ENCODE measurements at regions not wholly inside any gene's neighbourhood (a gene's known extent, or its start where the extent isn't known, plus 50 kb on each side); places are given as distances from the start of the nearest gene placed in this dataset.
A peak's percentile ranks its signal among the peaks of the same experiment; 100 is the strongest.

DNA sequence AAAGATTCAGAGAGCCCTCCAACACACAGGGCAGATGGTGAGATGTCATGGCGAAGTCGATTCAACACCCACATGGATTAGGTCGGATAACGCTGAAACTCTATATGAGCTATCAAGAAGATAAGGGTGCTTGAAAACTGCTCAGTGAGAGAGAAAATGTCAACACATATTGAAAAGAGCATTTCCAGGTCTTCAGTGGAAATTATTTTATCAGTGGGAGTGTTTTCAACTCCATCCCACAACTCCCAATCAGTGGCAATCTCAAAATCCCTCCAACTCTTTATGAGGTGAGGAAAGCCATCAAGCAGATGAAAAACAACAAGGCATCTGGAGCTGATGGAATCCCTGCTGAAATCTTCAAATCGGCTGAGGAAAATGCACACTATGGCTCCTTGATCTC is 104.5 kb upstream of the KLHL14 start:
- Histone ChIP-seq H3K9me3 (replicated peaks in 1 of 2; ENCODE audit: control insufficient read depth in 2 of 2, insufficient read depth in 1 of 2, low read depth in 1 of 2, low read length in 2 of 2) (peaks cover 0 to 4% of the 10 kb centered on the region in 2 donors), H3K4me2 (ENCODE audit: insufficient read depth, low read length, poor library complexity, severe bottlenecking) (no peak overlapping the region), H3K23ac (ENCODE audit: low read depth, low read length, poor library complexity) (no peak overlapping the region), H2AK5ac (ENCODE audit: low read depth, low read length) (no peak overlapping the region), H3K18ac (ENCODE audit: low read length) (no peak overlapping the region), H3K79me1 (ENCODE audit: low read depth, low read length) (no peaks in the 10 kb centered on the region), H4K8ac (ENCODE audit: low read depth, low read length) (no peak overlapping the region), H2BK120ac (ENCODE audit: low read depth, low read length) (no peak overlapping the region), H3K4me3 (ENCODE audit: low read length in 2 of 2) (no peak overlapping the region), H2BK12ac (ENCODE audit: low read length) (no peak overlapping the region), H2BK15ac (ENCODE audit: low read length) (no peak overlapping the region), H2BK5ac (ENCODE audit: low read length) (no peak overlapping the region), H3K27ac (replicated peaks; ENCODE audit: low read length) (no peak overlapping the region), H3K36me3 (replicated peaks in 1 of 2; ENCODE audit: control insufficient read depth in 2 of 2, insufficient read depth in 2 of 2, low read length in 2 of 2) (no peaks in the 10 kb centered on the region), H3K4me1 (ENCODE audit: control insufficient read depth in 2 of 2, insufficient read depth in 1 of 2, low read depth in 1 of 2, low read length in 2 of 2) (peaks cover 14 to 22% of the 10 kb centered on the region in 2 donors), H4K91ac (ENCODE audit: low read depth, low read length, poor library complexity) (no peak overlapping the region), H3K27me3 (ENCODE audit: control insufficient read depth in 3 of 3, insufficient read depth in 3 of 3, low read depth in 1 of 3, low read length in 3 of 3) (no peaks in the 10 kb centered on the region), H3K14ac (ENCODE audit: low read length) (no peak overlapping the region), H2AFZ (ENCODE audit: low read length) (no peak overlapping the region), H3K9ac (ENCODE audit: low read depth, low read length, poor library complexity) (no peak overlapping the region), H3K4ac (ENCODE audit: low read length) (no peak overlapping the region)
- WGBS, 2 donors (ENCODE audit: extremely low coverage in 2 of 2, insufficient read length in 2 of 2, insufficient replicate concordance in 1 of 2), result no CpG with 5 or more reads among the region's 5 CpGs
- no peak for DNase-seq (ENCODE audit: low spot score)

DNA sequence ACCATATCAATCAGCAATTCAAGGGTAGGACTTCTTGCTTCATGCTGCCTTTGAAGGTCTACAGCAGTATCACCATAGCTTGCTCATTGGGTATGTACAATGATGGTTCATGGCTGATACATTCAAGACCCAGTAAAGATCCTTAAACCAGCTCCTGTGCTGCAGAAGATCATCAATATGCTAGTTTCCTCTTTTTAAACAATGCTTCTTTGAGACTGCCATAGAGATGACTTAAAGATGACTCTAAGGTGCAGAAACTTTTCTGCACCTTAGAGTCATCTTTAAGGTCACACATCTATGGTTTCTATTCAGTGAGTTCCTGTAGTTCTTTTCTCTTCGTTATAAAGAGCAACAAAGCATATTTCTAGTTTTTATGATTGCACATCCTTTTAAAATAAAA is 102.8 kb upstream of the KLHL14 start:
- Histone ChIP-seq H2AK5ac (ENCODE audit: low read depth, low read length) (no peak overlapping the region), H3K18ac (ENCODE audit: low read length) (no peak overlapping the region), H3K9ac (ENCODE audit: low read depth, low read length, poor library complexity) (no peak overlapping the region), H3K4me2 (ENCODE audit: insufficient read depth, low read length, poor library complexity, severe bottlenecking) (no peak overlapping the region), H3K27ac (replicated peaks; ENCODE audit: low read length) (no peak overlapping the region), H3K27me3 (ENCODE audit: control insufficient read depth in 3 of 3, insufficient read depth in 3 of 3, low read depth in 1 of 3, low read length in 3 of 3) (no peaks in the 10 kb centered on the region), H3K9me3 (replicated peaks in 1 of 2; ENCODE audit: control insufficient read depth in 2 of 2, insufficient read depth in 1 of 2, low read depth in 1 of 2, low read length in 2 of 2) (peaks cover 0 to 4% of the 10 kb centered on the region in 2 donors), H3K4me1 (ENCODE audit: control insufficient read depth in 2 of 2, insufficient read depth in 1 of 2, low read depth in 1 of 2, low read length in 2 of 2) (peaks cover 11 to 20% of the 10 kb centered on the region in 2 donors), H2BK5ac (ENCODE audit: low read length) (no peak overlapping the region), H2BK12ac (ENCODE audit: low read length) (no peak overlapping the region), H4K8ac (ENCODE audit: low read depth, low read length) (no peak overlapping the region), H3K14ac (ENCODE audit: low read length) (no peak overlapping the region), H2AFZ (ENCODE audit: low read length) (no peak overlapping the region), H2BK120ac (ENCODE audit: low read depth, low read length) (no peak overlapping the region), H4K91ac (ENCODE audit: low read depth, low read length, poor library complexity) (no peak overlapping the region), H2BK15ac (ENCODE audit: low read length) (no peak overlapping the region), H3K23ac (ENCODE audit: low read depth, low read length, poor library complexity) (no peak overlapping the region), H3K36me3 (replicated peaks in 1 of 2; ENCODE audit: control insufficient read depth in 2 of 2, insufficient read depth in 2 of 2, low read length in 2 of 2) (no peaks in the 10 kb centered on the region), H3K4ac (ENCODE audit: low read length) (no peak overlapping the region), H3K4me3 (ENCODE audit: low read length in 2 of 2) (no peak overlapping the region), H3K79me1 (ENCODE audit: low read depth, low read length) (no peaks in the 10 kb centered on the region)
- no CpG with 5 or more reads among the region's 1 CpG for WGBS, 2 donors (ENCODE audit: extremely low coverage in 2 of 2, insufficient read length in 2 of 2, insufficient replicate concordance in 1 of 2)
- DNase-seq (ENCODE audit: low spot score), result no peak

DNA sequence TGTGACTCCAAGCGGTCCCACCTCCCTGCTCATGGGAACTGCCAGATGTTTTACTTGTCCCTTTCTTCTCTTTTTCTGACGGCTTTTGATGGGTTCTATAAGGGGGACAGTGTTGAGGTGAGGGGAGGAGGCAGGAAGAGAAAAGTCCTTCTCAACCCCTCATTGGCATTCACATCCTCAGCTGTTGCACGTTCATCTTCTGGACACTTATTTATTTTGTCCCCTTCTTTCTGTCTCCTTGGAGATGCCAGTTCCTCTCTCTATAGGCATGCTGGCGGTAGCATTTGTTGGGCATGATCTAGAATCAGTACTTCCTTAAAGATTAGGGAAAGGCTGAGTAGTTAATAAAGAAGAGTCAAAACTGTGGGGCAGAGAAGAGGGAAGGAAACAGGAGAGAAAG is 99.0 kb upstream of the KLHL14 start:
- no peak overlapping the region for H2AFZ ChIP-seq (ENCODE audit: low read length)
- H3K4me2 ChIP-seq (ENCODE audit: insufficient read depth, low read length, poor library complexity, severe bottlenecking), result no peak overlapping the region
- no peak overlapping the region for H3K27ac ChIP-seq (replicated peaks; ENCODE audit: low read length)
- H2BK120ac ChIP-seq (ENCODE audit: low read depth, low read length), result no peak overlapping the region
- no peak overlapping the region for H2BK5ac ChIP-seq (ENCODE audit: low read length)
- no peaks in the 10 kb centered on the region for H3K79me1 ChIP-seq (ENCODE audit: low read depth, low read length)
- WGBS, 2 donors (ENCODE audit: extremely low coverage in 2 of 2, insufficient read length in 2 of 2, insufficient replicate concordance in 1 of 2), result no CpG with 5 or more reads among the region's 4 CpGs
- DNase-seq (ENCODE audit: low spot score), result no peak
- peak overlapping the region; percentile 44 for H3K18ac ChIP-seq (ENCODE audit: low read length)
- no peaks in the 10 kb centered on the region for H3K9me3 ChIP-seq (replicated peaks in 1 of 2; ENCODE audit: control insufficient read depth in 2 of 2, insufficient read depth in 1 of 2, low read depth in 1 of 2, low read length in 2 of 2)
- H3K23ac ChIP-seq (ENCODE audit: low read depth, low read length, poor library complexity), result no peak overlapping the region
- H3K27me3 ChIP-seq (ENCODE audit: control insufficient read depth in 3 of 3, insufficient read depth in 3 of 3, low read depth in 1 of 3, low read length in 3 of 3), result no peaks in the 10 kb centered on the region
- H3K4ac ChIP-seq (ENCODE audit: low read length), result no peak overlapping the region
- H2BK12ac ChIP-seq (ENCODE audit: low read length), result no peak overlapping the region
- peaks cover 8 to 10% of the 10 kb centered on the region in 2 donors for H3K4me1 ChIP-seq (ENCODE audit: control insufficient read depth in 2 of 2, insufficient read depth in 1 of 2, low read depth in 1 of 2, low read length in 2 of 2)
- no peak overlapping the region for H2BK15ac ChIP-seq (ENCODE audit: low read length)
- H2AK5ac ChIP-seq (ENCODE audit: low read depth, low read length), result no peak overlapping the region
- H3K9ac ChIP-seq (ENCODE audit: low read depth, low read length, poor library complexity), result no peak overlapping the region
- no peak overlapping the region for H4K91ac ChIP-seq (ENCODE audit: low read depth, low read length, poor library complexity)
- H3K14ac ChIP-seq (ENCODE audit: low read length), result no peak overlapping the region
- no peak overlapping the region for H3K4me3 ChIP-seq (ENCODE audit: low read length in 2 of 2)
- H4K8ac ChIP-seq (ENCODE audit: low read depth, low read length), result no peak overlapping the region
- no peaks in the 10 kb centered on the region for H3K36me3 ChIP-seq (replicated peaks in 1 of 2; ENCODE audit: control insufficient read depth in 2 of 2, insufficient read depth in 2 of 2, low read length in 2 of 2)

DNA sequence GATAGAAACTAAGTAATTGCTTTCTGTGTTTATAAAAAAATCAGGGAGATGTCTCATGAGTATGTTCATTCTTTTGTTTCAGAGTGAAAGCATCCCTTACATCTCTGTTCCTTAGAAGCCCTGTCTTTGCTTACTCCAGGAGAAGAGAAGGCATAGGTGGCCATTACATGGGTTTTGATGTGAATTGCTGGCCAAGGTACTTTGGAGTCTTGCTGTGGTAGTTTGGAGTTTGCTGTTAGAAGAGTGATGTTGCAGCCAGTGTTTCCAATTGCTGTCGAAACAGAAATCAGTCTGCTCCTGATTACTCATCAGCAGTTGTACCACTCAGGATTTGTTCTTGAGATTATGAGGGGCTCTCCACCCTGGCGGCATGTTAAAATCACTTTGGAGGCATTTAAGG is 97.8 kb upstream of the KLHL14 start:
- no peak overlapping the region for H4K91ac ChIP-seq (ENCODE audit: low read depth, low read length, poor library complexity)
- H4K8ac ChIP-seq (ENCODE audit: low read depth, low read length), result no peak overlapping the region
- no peak overlapping the region for H3K27ac ChIP-seq (replicated peaks; ENCODE audit: low read length)
- H3K18ac ChIP-seq (ENCODE audit: low read length), result no peak overlapping the region
- no peaks in the 10 kb centered on the region for H3K27me3 ChIP-seq (ENCODE audit: control insufficient read depth in 3 of 3, insufficient read depth in 3 of 3, low read depth in 1 of 3, low read length in 3 of 3)
- no peak overlapping the region for H2AK5ac ChIP-seq (ENCODE audit: low read depth, low read length)
- WGBS, 2 donors (ENCODE audit: extremely low coverage in 2 of 2, insufficient read length in 2 of 2, insufficient replicate concordance in 1 of 2), result no CpG with 5 or more reads among the region's 2 CpGs
- H3K9me3 ChIP-seq (replicated peaks in 1 of 2; ENCODE audit: control insufficient read depth in 2 of 2, insufficient read depth in 1 of 2, low read depth in 1 of 2, low read length in 2 of 2), result no peaks in the 10 kb centered on the region
- DNase-seq (ENCODE audit: low spot score), result no peak
- no peaks in the 10 kb centered on the region for H3K36me3 ChIP-seq (replicated peaks in 1 of 2; ENCODE audit: control insufficient read depth in 2 of 2, insufficient read depth in 2 of 2, low read length in 2 of 2)
- no peak overlapping the region for H2BK12ac ChIP-seq (ENCODE audit: low read length)
- H3K79me1 ChIP-seq (ENCODE audit: low read depth, low read length), result no peaks in the 10 kb centered on the region
- no peak overlapping the region for H3K14ac ChIP-seq (ENCODE audit: low read length)
- H3K4me1 ChIP-seq (ENCODE audit: control insufficient read depth in 2 of 2, insufficient read depth in 1 of 2, low read depth in 1 of 2, low read length in 2 of 2), result peaks cover 8 to 10% of the 10 kb centered on the region in 2 donors
- H3K9ac ChIP-seq (ENCODE audit: low read depth, low read length, poor library complexity), result no peak overlapping the region
- no peak overlapping the region for H3K4me2 ChIP-seq (ENCODE audit: insufficient read depth, low read length, poor library complexity, severe bottlenecking)
- H3K23ac ChIP-seq (ENCODE audit: low read depth, low read length, poor library complexity), result no peak overlapping the region
- H2BK5ac ChIP-seq (ENCODE audit: low read length), result no peak overlapping the region
- H2AFZ ChIP-seq (ENCODE audit: low read length), result no peak overlapping the region
- H2BK120ac ChIP-seq (ENCODE audit: low read depth, low read length), result no peak overlapping the region
- H2BK15ac ChIP-seq (ENCODE audit: low read length), result no peak overlapping the region
- H3K4me3 ChIP-seq (ENCODE audit: low read length in 2 of 2), result no peak overlapping the region
- no peak overlapping the region for H3K4ac ChIP-seq (ENCODE audit: low read length)
